DOHH2 (cell line): ENCODE measurements at regions not wholly inside any gene's neighbourhood (a gene's known extent, or its start where the extent isn't known, plus 50 kb on each side); places are given as distances from the start of the nearest gene placed in this dataset.
A peak's percentile ranks its signal among the peaks of the same experiment; 100 is the strongest.

Experiments
- H3F3A ChIP-seq: fragments of 200-600 bp; sonication (generic), shearing (Covaris generic); 2 replicates; pipeline ENCODE4 v1.6.0; 2016; ENCODE audit warnings: antibody characterized with exemption, mild to moderate bottlenecking; ENCODE audit not compliant: control insufficient read depth, insufficient read depth
- H3K27ac ChIP-seq: fragments of 200-600 bp; sonication (generic); 2 replicates; pipeline ENCODE4 v1.5.1; 2014; ENCODE audit warnings: low read depth, mild to moderate bottlenecking, low read length, moderate library complexity
- H3K27me3 ChIP-seq: fragments of 200-600 bp; sonication (generic); 2 replicates; pipeline ENCODE4 v1.6.1; 2014; ENCODE audit warnings: mild to moderate bottlenecking, low read length, mixed read lengths; ENCODE audit not compliant: control insufficient read depth
- H3K36me3 ChIP-seq: fragments of 200-600 bp; sonication (generic); 2 replicates; pipeline ENCODE4 v1.6.1; 2014; ENCODE audit warnings: mild to moderate bottlenecking, low read length, moderate library complexity, mixed read lengths; ENCODE audit not compliant: control insufficient read depth
- H3K4me1 ChIP-seq: fragments of 200-600 bp; sonication (generic); 2 replicates; pipeline ENCODE4 v1.6.1; 2014; ENCODE audit warnings: mild to moderate bottlenecking, low read length, mixed read lengths; ENCODE audit not compliant: control insufficient read depth
- H3K4me2 ChIP-seq: fragments of 200-600 bp; sonication (generic); 2 replicates; pipeline ENCODE4 v1.6.0; 2014; ENCODE audit warnings: mild to moderate bottlenecking, low read length, moderate library complexity
- H3K4me3 ChIP-seq: fragments of 200-600 bp; sonication (generic); 2 replicates; pipeline ENCODE4 v1.5.1; 2014; ENCODE audit warnings: mild to moderate bottlenecking, low read length, mixed read lengths
- H3K79me2 ChIP-seq: fragments of 200-600 bp; sonication (generic); 2 replicates; pipeline ENCODE4 v1.6.1; 2014; ENCODE audit warnings: mild to moderate bottlenecking, low read length, mixed read lengths; ENCODE audit not compliant: control insufficient read depth
- H3K9me2 ChIP-seq: fragments of 200-600 bp; sonication (generic); replicated peaks from 2 replicates; pipeline ENCODE4 v1.6.1; 2014; ENCODE audit warnings: mild to moderate bottlenecking, low read length, mixed read lengths; ENCODE audit not compliant: control insufficient read depth
- H3K9me3 ChIP-seq: fragments of 200-600 bp; sonication (generic); 2 replicates; pipeline ENCODE4 v1.6.1; 2014; ENCODE audit warnings: antibody characterized with exemption, low read length, mixed read lengths; ENCODE audit not compliant: control insufficient read depth, insufficient read depth
- H4K20me1 ChIP-seq: fragments of 200-600 bp; sonication (generic); 2 replicates; pipeline ENCODE4 v1.6.0; 2014; ENCODE audit warnings: low read depth, mild to moderate bottlenecking, antibody characterized with exemption, low read length, moderate library complexity; ENCODE audit not compliant: control insufficient read depth, insufficient read depth
- CTCF ChIP-seq: fragments of 200-600 bp; sonication (generic); IDR thresholded peaks from one replicate; pipeline ENCODE4 v1.5.1; 2014; ENCODE audit warnings: antibody characterized with exemption, mild to moderate bottlenecking, low read depth, low read length; ENCODE audit not compliant: poor library complexity, severe bottlenecking
- EZH2phosphoT487 ChIP-seq: fragments of 200-600 bp; sonication (generic); IDR thresholded peaks from 2 replicates; pipeline ENCODE4 v1.6.1; 2017; ENCODE audit warnings: borderline replicate concordance, mild to moderate bottlenecking, antibody characterized with exemption, low read length, moderate library complexity, mixed read lengths

- Histone ChIP-seq H4K20me1 (no peaks in the 10 kb centered on the region), H3K4me3 (no peak overlapping the region), H3K36me3 (no peaks in the 10 kb centered on the region), H3K9me2 (no peaks in the 10 kb centered on the region), H3K4me1 (no peaks in the 10 kb centered on the region), H3K27ac (no peak overlapping the region), H3F3A (no peaks in the 10 kb centered on the region), H3K9me3 (no peaks in the 10 kb centered on the region), H3K79me2 (no peaks in the 10 kb centered on the region), H3K27me3 (no peaks in the 10 kb centered on the region), H3K4me2 (no peak overlapping the region)
- no peak for TF ChIP-seq EZH2phosphoT487
- no peak for TF ChIP-seq CTCF
Observed at GRCh38 chr4:71222661-71223060, 116.2 kb upstream of the SLC4A4 start.

GRCh38 chr4:71229477-71230270, 109.1 kb upstream of the SLC4A4 start:
- Histone ChIP-seq H3K4me3 (no peak overlapping the region), H3K9me3 (no peaks in the 10 kb centered on the region), H3K4me2 (no peak overlapping the region), H3K79me2 (no peaks in the 10 kb centered on the region), H4K20me1 (no peaks in the 10 kb centered on the region), H3K27me3 (0 out of 2 replicates have a peak, but pooled peaks cover 2% of the 10 kb centered on the region), H3K36me3 (no peaks in the 10 kb centered on the region), H3K9me2 (no peaks in the 10 kb centered on the region), H3F3A (no peaks in the 10 kb centered on the region), H3K4me1 (no peaks in the 10 kb centered on the region), H3K27ac (no peak overlapping the region)
- TF ChIP-seq CTCF (peak; percentile 76), EZH2phosphoT487 (no peak)

- Histone ChIP-seq H3K79me2 (no peaks in the 10 kb centered on the region), H4K20me1 (no peaks in the 10 kb centered on the region), H3K4me3 (no peak overlapping the region), H3K27me3 (0 out of 2 replicates have a peak, but pooled peaks cover 2% of the 10 kb centered on the region), H3F3A (no peaks in the 10 kb centered on the region), H3K27ac (no peak overlapping the region), H3K9me3 (no peaks in the 10 kb centered on the region), H3K9me2 (no peaks in the 10 kb centered on the region), H3K4me2 (no peak overlapping the region), H3K36me3 (no peaks in the 10 kb centered on the region), H3K4me1 (no peaks in the 10 kb centered on the region)
- no peak for TF ChIP-seq CTCF
- TF ChIP-seq EZH2phosphoT487 = no peak
Observed at GRCh38 chr4:71230271-71231128, 108.3 kb upstream of the SLC4A4 start.
